ENCODE measurements at regions not wholly inside any gene's neighbourhood (a gene's known extent, or its start where the extent isn't known, plus 50 kb on each side); places are given as distances from the start of the nearest gene placed in this dataset.

GRCh38 chr1:190634134-190634533 is 156.5 kb upstream of the BRINP3 start:
- H3K36me3 ChIP-seq (replicated peaks in 1 of 2; ENCODE audit: control insufficient read depth in 1 of 2, insufficient read depth in 2 of 2, low read length in 2 of 2) = no peaks in the 10 kb centered on the region
- intact Hi-C loops (cut with micrococcal nuclease; ENCODE audit: unreplicated experiment) (no loop called here), in situ Hi-C loops (cut with HindIII; ENCODE audit: extremely low pct_ligation_motif_present, low pct_unique_long_range_greater_than_20kb) (no loop called here)
- no peak overlapping the region for H2AFZ ChIP-seq (ENCODE audit: low read length)
- no peak for TF ChIP-seq ZNF557 (CRISPR knock-in tag; IDR thresholded peaks at IDR 0.05)
- TF ChIP-seq ZNF687 (CRISPR knock-in tag; IDR thresholded peaks at IDR 0.05) = no peak
- no peak for TF ChIP-seq ZSCAN31 (CRISPR knock-in tag; IDR thresholded peaks at IDR 0.05; ENCODE audit: low read depth)
- TF ChIP-seq REXO4 (CRISPR knock-in tag; IDR thresholded peaks at IDR 0.05; ENCODE audit: borderline replicate concordance) = no peak
- TF ChIP-seq, protein P1, sequence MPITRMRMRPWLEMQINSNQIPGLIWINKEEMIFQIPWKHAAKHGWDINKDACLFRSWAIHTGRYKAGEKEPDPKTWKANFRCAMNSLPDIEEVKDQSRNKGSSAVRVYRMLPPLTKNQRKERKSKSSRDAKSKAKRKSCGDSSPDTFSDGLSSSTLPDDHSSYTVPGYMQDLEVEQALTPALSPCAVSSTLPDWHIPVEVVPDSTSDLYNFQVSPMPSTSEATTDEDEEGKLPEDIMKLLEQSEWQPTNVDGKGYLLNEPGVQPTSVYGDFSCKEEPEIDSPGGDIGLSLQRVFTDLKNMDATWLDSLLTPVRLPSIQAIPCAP (CRISPR knock-in tag; IDR thresholded peaks at IDR 0.05; ENCODE audit: low read depth) = no peak
- no peak for TF ChIP-seq IKZF1 (IDR thresholded peaks at IDR 0.05)
- TF ChIP-seq ZNF232 (CRISPR knock-in tag; IDR thresholded peaks at IDR 0.05; ENCODE audit: borderline replicate concordance) = no peak
- TF ChIP-seq ZNF552 (CRISPR knock-in tag; IDR thresholded peaks at IDR 0.05; ENCODE audit: borderline replicate concordance) = no peak
- TF ChIP-seq KDM1A (CRISPR knock-in tag; IDR thresholded peaks at IDR 0.05) = no peak
- TF ChIP-seq ZNF484 (CRISPR knock-in tag; IDR thresholded peaks at IDR 0.05; ENCODE audit: borderline replicate concordance, low read depth) = no peak
- TF ChIP-seq ZMYM3 (CRISPR knock-in tag; IDR thresholded peaks at IDR 0.05) = no peak
- TF ChIP-seq, protein P2, sequence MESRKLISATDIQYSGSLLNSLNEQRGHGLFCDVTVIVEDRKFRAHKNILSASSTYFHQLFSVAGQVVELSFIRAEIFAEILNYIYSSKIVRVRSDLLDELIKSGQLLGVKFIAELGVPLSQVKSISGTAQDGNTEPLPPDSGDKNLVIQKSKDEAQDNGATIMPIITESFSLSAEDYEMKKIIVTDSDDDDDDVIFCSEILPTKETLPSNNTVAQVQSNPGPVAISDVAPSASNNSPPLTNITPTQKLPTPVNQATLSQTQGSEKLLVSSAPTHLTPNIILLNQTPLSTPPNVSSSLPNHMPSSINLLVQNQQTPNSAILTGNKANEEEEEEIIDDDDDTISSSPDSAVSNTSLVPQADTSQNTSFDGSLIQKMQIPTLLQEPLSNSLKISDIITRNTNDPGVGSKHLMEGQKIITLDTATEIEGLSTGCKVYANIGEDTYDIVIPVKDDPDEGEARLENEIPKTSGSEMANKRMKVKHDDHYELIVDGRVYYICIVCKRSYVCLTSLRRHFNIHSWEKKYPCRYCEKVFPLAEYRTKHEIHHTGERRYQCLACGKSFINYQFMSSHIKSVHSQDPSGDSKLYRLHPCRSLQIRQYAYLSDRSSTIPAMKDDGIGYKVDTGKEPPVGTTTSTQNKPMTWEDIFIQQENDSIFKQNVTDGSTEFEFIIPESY (CRISPR knock-in tag; IDR thresholded peaks at IDR 0.05) = no peak
- TF ChIP-seq ATAD3A (CRISPR knock-in tag; IDR thresholded peaks at IDR 0.05) = no peak
- TF ChIP-seq NCOA5 (CRISPR knock-in tag; IDR thresholded peaks at IDR 0.05) = no peak
- TF ChIP-seq ZNF333 (CRISPR knock-in tag; IDR thresholded peaks at IDR 0.05; ENCODE audit: borderline replicate concordance) = no peak
- no peak overlapping the region for H3K9ac ChIP-seq (ENCODE audit: insufficient read depth, low read depth, low read length)
- ChIA-PET POLR2A (no interaction called here), CTCF (ENCODE audit: low intra/inter-chr PET ratio, low total read pairs) (interaction anchor here (0.7 kb wide), 1 partner anchor 1811 kb away, joined by 3 read pairs; no protein-coding TSS in a partner anchor)
- H3K27ac ChIP-seq (ENCODE audit: extremely low read length, insufficient read depth, low read length) = no peak overlapping the region
- no peaks in the 10 kb centered on the region for H3K79me2 ChIP-seq (ENCODE audit: insufficient read depth, low read length)
- ATAC-seq = peak; percentile 65; the same call in 2 of the 3 replicates
- H3K4me2 ChIP-seq (ENCODE audit: low read depth, low read length) = no peak overlapping the region
- no TSS peak for BruUV-seq (replicated peaks)
- no peaks in the 10 kb centered on the region for H3K27me3 ChIP-seq (ENCODE audit: control insufficient read depth in 1 of 2, insufficient read depth in 2 of 2, low read length in 2 of 2)
- no peak for DNase-seq (ENCODE audit: low spot score)
- no peak for FAIRE-seq
- WGBS (ENCODE audit: low lambda C conversion rate) = 0% methylated on average over 1 of the region's 2 CpGs
- H4K20me1 ChIP-seq (ENCODE audit: insufficient read depth, low read length) = no peaks in the 10 kb centered on the region
- no peaks in the 10 kb centered on the region for H3K4me1 ChIP-seq (ENCODE audit: insufficient read depth, low read length)
- H3K4me3 ChIP-seq (replicated peaks in 1 of 3; ENCODE audit: insufficient read depth in 1 of 3, low read depth in 2 of 3, low read length in 3 of 3) = no peak overlapping the region
- H3K9me3 ChIP-seq (ENCODE audit: low read length) = no peaks in the 10 kb centered on the region

All from HepG2 (cell line).